ENCODE measurements at regions not wholly inside any gene's neighbourhood (a gene's known extent, or its start where the extent isn't known, plus 50 kb on each side); places are given as distances from the start of the nearest gene placed in this dataset.

DNA sequence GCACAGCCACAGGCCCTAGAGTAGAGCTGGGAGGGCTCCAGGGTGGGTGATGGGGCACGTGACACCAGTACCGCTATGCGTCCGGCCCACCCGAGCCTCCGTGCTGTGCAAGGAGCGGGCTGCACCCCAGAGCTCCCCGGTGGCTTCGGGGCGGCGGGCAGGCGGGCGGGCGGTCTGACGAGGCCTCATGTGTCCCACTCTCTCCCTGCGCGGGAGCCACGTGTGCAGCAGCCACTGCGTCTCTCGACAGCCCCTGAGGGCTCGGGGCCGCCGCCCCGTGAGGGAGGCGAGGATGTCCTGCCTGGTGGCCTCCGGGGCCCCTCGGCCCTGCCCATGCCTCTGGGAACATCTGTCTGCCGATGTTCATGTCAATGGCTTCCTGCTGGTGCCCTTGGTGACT is 51.2 kb upstream of the FBRSL1 start:
- TF ChIP-seq, protein P1, sequence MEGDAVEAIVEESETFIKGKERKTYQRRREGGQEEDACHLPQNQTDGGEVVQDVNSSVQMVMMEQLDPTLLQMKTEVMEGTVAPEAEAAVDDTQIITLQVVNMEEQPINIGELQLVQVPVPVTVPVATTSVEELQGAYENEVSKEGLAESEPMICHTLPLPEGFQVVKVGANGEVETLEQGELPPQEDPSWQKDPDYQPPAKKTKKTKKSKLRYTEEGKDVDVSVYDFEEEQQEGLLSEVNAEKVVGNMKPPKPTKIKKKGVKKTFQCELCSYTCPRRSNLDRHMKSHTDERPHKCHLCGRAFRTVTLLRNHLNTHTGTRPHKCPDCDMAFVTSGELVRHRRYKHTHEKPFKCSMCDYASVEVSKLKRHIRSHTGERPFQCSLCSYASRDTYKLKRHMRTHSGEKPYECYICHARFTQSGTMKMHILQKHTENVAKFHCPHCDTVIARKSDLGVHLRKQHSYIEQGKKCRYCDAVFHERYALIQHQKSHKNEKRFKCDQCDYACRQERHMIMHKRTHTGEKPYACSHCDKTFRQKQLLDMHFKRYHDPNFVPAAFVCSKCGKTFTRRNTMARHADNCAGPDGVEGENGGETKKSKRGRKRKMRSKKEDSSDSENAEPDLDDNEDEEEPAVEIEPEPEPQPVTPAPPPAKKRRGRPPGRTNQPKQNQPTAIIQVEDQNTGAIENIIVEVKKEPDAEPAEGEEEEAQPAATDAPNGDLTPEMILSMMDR (IDR thresholded peaks at IDR 0.05; ENCODE audit: low read depth, low read length, poor library complexity, severe bottlenecking): no peak
- TF ChIP-seq EZH2phosphoT487 (IDR thresholded peaks at IDR 0.05; ENCODE audit: borderline replicate concordance, low read length): no peak

Measured in DOHH2 (cell line).